Ureter (tissue), 1 donor: ENCODE measurements at regions not wholly inside any gene's neighbourhood (a gene's known extent, or its start where the extent isn't known, plus 50 kb on each side); places are given as distances from the start of the nearest gene placed in this dataset.

Experiments used
- DNase-seq: peaks from one replicate; pipeline ENCODE4 v3.0.0-alpha.2; 2020; ENCODE audit warnings: low spot score
- donor health status: DM: yes; HTN: yes; CAD: no.

GRCh38 chr22:47607486-47607885, 845.0 kb downstream of the TBC1D22A start:
- no peak for DNase-seq

- DNase-seq, result no peak
These were observed 844.0 kb downstream of the TBC1D22A start for GRCh38 chr22:47606426-47606825.

GRCh38 chr22:47605886-47606285, 843.4 kb downstream of the TBC1D22A start:
- no peak for DNase-seq

- DNase-seq, result no peak
These were observed 843.0 kb downstream of the TBC1D22A start for GRCh38 chr22:47605441-47605840.

- peak; percentile 14 for DNase-seq
These were observed 842.1 kb downstream of the TBC1D22A start for GRCh38 chr22:47604563-47604962.

GRCh38 chr22:47602732-47603131, 840.3 kb downstream of the TBC1D22A start:
- DNase-seq, result peak; percentile 20

GRCh38 chr22:47601666-47602065, 839.2 kb downstream of the TBC1D22A start:
- peak; percentile 9 for DNase-seq

GRCh38 chr22:47600791-47601625, 838.6 kb downstream of the TBC1D22A start:
- peak; percentile 24 for DNase-seq

- peak; percentile 36 for DNase-seq
These were observed 837.8 kb downstream of the TBC1D22A start for GRCh38 chr22:47600281-47600680.

GRCh38 chr22:47599753-47600152, 837.3 kb downstream of the TBC1D22A start:
- peak; percentile 23 for DNase-seq

GRCh38 chr22:47598864-47599263, 836.4 kb downstream of the TBC1D22A start:
- DNase-seq, result no peak

GRCh38 chr22:47597041-47597440, 834.6 kb downstream of the TBC1D22A start:
- DNase-seq, result peak; percentile 39

- peak; percentile 17 for DNase-seq
These were observed 833.8 kb downstream of the TBC1D22A start for GRCh38 chr22:47596176-47596690.

GRCh38 chr22:47594836-47595521, 832.5 kb downstream of the TBC1D22A start:
- peak; percentile 5 for DNase-seq

- DNase-seq, result peak; percentile 20
These were observed 831.5 kb downstream of the TBC1D22A start for GRCh38 chr22:47593911-47594311.

- peak; percentile 27 for DNase-seq
These were observed 830.8 kb downstream of the TBC1D22A start for GRCh38 chr22:47593291-47593690.

- peak; percentile 30 for DNase-seq
These were observed 830.3 kb downstream of the TBC1D22A start for GRCh38 chr22:47592791-47593190.

- DNase-seq, result no peak
These were observed 829.3 kb downstream of the TBC1D22A start for GRCh38 chr22:47591709-47592108.

GRCh38 chr22:47591016-47591415, 828.6 kb downstream of the TBC1D22A start:
- DNase-seq, result no peak

GRCh38 chr22:47589271-47590250, 827.1 kb downstream of the TBC1D22A start:
- no peak for DNase-seq

- no peak for DNase-seq
These were observed 826.1 kb downstream of the TBC1D22A start for GRCh38 chr22:47588578-47588960.
